Nephron (organoid): ENCODE measurements at regions not wholly inside any gene's neighbourhood (a gene's known extent, or its start where the extent isn't known, plus 50 kb on each side); places are given as distances from the start of the nearest gene placed in this dataset.

Experiments
- H3K27ac Mint-ChIP-seq, 3 experiments: 2 replicates each; pipeline ENCODE4 v1.8.0; 2020; ENCODE audit warnings: mixed read lengths in 3 of 3, mild to moderate bottlenecking in 2 of 3, moderate library complexity in 1 of 3
- H3K27me3 Mint-ChIP-seq: 2 replicates; pipeline ENCODE4 v1.8.0; 2021; ENCODE audit warnings: low read depth, mild to moderate bottlenecking, moderate library complexity, mixed read lengths
- H3K36me3 Mint-ChIP-seq: 2 replicates; pipeline ENCODE4 v1.8.0; 2020; ENCODE audit warnings: low read depth, mixed read lengths
- H3K4me1 Mint-ChIP-seq: 2 replicates; pipeline ENCODE4 v1.8.0; 2020; ENCODE audit warnings: mixed read lengths
- H3K4me3 Mint-ChIP-seq, 3 experiments: 2 replicates each; pipeline ENCODE4 v1.8.0; 2020; ENCODE audit warnings: mild to moderate bottlenecking in 3 of 3, mixed read lengths in 3 of 3, moderate library complexity in 2 of 3
- H3K9me3 Mint-ChIP-seq: 2 replicates; pipeline ENCODE4 v1.8.0; 2020; ENCODE audit warnings: mixed read lengths
- CTCF ChIP-seq, 3 experiments: fragments of 200-600 bp; sonication (generic); IDR thresholded peaks; one replicate each; pipeline ENCODE4 v1.5.0; 2021; ENCODE audit warnings: antibody characterized with exemption in 3 of 3; ENCODE audit not compliant: unreplicated experiment in 3 of 3

- Mint-ChIP-seq H3K9me3 (no peaks in the 10 kb centered on the region), H3K27ac (no peak overlapping the region)
- no peak for TF ChIP-seq CTCF (IDR thresholded peaks at IDR 0.05; ENCODE audit: unreplicated experiment in 3 of 3)
Observed at GRCh38 chr4:173753408-173753807, 223.4 kb upstream of the HAND2 start.

GRCh38 chr4:173752610-173753230 is 222.7 kb upstream of the HAND2 start:
- Mint-ChIP-seq H3K27ac (no peak overlapping the region), H3K4me3 (no peak overlapping the region), H3K36me3 (no peaks in the 10 kb centered on the region), H3K9me3 (no peaks in the 10 kb centered on the region), H3K27me3 (peaks cover 9% of the 10 kb centered on the region), H3K4me1 (no peaks in the 10 kb centered on the region)
- peak in 2 of 3 experiments; percentile 13 to 30 for TF ChIP-seq CTCF (IDR thresholded peaks at IDR 0.05; ENCODE audit: unreplicated experiment in 3 of 3)

More at GRCh38 chr4:173753408-173753807, 223.4 kb upstream of the HAND2 start:
- Mint-ChIP-seq H3K27me3 (peaks cover 7% of the 10 kb centered on the region), H3K4me3 (no peak overlapping the region), H3K4me1 (no peaks in the 10 kb centered on the region), H3K36me3 (no peaks in the 10 kb centered on the region)

- Mint-ChIP-seq H3K27me3 (peaks cover 9% of the 10 kb centered on the region), H3K27ac (no peak overlapping the region), H3K9me3 (peaks cover 4% of the 10 kb centered on the region), H3K4me3 (no peak overlapping the region), H3K4me1 (no peaks in the 10 kb centered on the region), H3K36me3 (no peaks in the 10 kb centered on the region)
- TF ChIP-seq CTCF (IDR thresholded peaks at IDR 0.05; ENCODE audit: unreplicated experiment in 3 of 3) = peak; percentile 20 to 30 (median 23)
Observed at GRCh38 chr4:173748353-173748752, 218.3 kb upstream of the HAND2 start.

- Mint-ChIP-seq H3K27me3 (peaks cover 9% of the 10 kb centered on the region), H3K4me1 (no peaks in the 10 kb centered on the region), H3K4me3 (no peak overlapping the region), H3K36me3 (no peaks in the 10 kb centered on the region), H3K9me3 (peaks cover 4% of the 10 kb centered on the region), H3K27ac (no peak overlapping the region)
- no peak for TF ChIP-seq CTCF (IDR thresholded peaks at IDR 0.05; ENCODE audit: unreplicated experiment in 3 of 3)
Observed at GRCh38 chr4:173747537-173748257, 217.7 kb upstream of the HAND2 start.

GRCh38 chr4:173746424-173746823 is 216.4 kb upstream of the HAND2 start:
- peaks cover 9% of the 10 kb centered on the region for H3K27me3 Mint-ChIP-seq
- peaks cover 4% of the 10 kb centered on the region for H3K9me3 Mint-ChIP-seq
- no peak for TF ChIP-seq CTCF (IDR thresholded peaks at IDR 0.05; ENCODE audit: unreplicated experiment in 3 of 3)
- H3K4me1 Mint-ChIP-seq = no peaks in the 10 kb centered on the region
- no peak overlapping the region for H3K4me3 Mint-ChIP-seq
- H3K27ac Mint-ChIP-seq = no peak overlapping the region
- no peaks in the 10 kb centered on the region for H3K36me3 Mint-ChIP-seq

- no peaks in the 10 kb centered on the region for H3K36me3 Mint-ChIP-seq
- TF ChIP-seq CTCF (IDR thresholded peaks at IDR 0.05; ENCODE audit: unreplicated experiment in 3 of 3) = no peak
- H3K9me3 Mint-ChIP-seq = peaks cover 4% of the 10 kb centered on the region
- H3K27ac Mint-ChIP-seq = no peak overlapping the region
- peaks cover 9% of the 10 kb centered on the region for H3K27me3 Mint-ChIP-seq
- no peaks in the 10 kb centered on the region for H3K4me1 Mint-ChIP-seq
- H3K4me3 Mint-ChIP-seq = no peak overlapping the region
Observed at GRCh38 chr4:173745765-173746164, 215.7 kb upstream of the HAND2 start.
